HG02759 (cell line): ENCODE measurements at regions not wholly inside any gene's neighbourhood (a gene's known extent, or its start where the extent isn't known, plus 50 kb on each side); places are given as distances from the start of the nearest gene placed in this dataset.
"Not testable (repeated sequence)": the region's sequence is repeated elsewhere in the genome, so short reads cannot be mapped to it uniquely, and the experiment has no call there.

Source experiments
- ATAC-seq: cut with Tn5 transposase; IDR thresholded peaks from one replicate; pipeline ENCODE4 v1.9.1; 2021; ENCODE audit warnings: mild to moderate bottlenecking, moderate library complexity; ENCODE audit not compliant: unreplicated experiment

- no peak for ATAC-seq
These were observed 203.9 kb downstream of the RHOU start for GRCh38 chr1:228939001-228939691.

- ATAC-seq: no peak
These were observed 204.7 kb downstream of the RHOU start for GRCh38 chr1:228939881-228940392.

- ATAC-seq: no peak
These were observed 205.2 kb downstream of the RHOU start for GRCh38 chr1:228940526-228940925.

DNA sequence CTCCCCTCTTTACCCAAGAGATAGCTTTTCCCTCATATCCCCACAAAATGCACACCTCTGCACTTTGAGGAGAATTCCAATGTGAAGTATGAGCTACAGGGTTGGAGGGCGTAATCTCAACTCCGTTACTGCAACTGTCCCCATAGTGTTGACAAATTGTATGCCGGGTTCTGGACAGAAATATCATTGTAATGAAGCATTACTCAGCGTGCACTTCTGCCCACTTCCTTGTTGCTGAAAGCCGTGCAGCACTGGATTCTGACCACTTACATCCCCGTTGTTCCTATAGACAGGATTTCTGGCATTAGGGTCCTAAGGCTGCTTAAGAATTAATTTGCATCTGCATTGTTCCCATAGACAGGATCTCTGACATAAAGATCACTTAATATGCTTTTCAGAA, 205.6 kb downstream of the RHOU start:
- ATAC-seq: no peak

DNA sequence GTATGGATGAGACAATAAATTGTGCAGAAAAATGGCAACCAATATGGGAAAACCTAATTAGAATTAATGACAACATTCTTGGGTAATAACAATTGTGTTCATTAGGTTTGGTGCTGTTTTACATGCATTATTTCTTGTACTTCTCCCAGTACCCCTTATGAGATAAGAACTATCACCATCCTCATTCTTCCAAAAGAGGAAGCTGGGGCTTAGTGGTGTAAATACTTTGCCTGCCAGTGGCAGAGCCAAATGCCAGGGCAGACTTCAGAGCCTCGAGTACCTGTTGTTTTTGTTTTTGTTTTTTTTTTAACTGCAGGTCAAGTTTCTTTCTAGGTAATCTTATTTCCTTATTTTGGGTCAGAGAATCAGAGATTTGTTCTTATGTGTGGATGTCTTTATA, 206.4 kb downstream of the RHOU start:
- no peak for ATAC-seq

DNA sequence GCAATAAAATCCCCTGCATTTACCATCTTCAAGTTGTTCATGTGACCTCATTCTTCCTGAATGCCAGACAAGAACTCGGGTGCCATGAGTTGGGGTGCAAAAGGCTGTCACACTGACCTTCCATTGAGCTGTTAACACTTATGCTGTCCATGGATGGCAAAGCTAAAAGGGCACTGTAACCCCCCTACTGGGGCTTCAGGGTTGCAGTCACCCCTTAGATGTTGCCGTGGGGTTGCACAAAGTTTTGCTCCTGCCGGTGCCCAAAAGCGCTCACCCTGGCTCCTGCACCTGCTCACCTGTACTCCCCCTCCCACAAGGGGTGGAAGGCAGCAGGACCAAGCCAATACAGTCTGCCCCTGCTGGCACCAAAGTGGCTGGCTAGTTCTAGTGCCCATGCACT, 208.2 kb downstream of the RHOU start:
- no peak for ATAC-seq

GRCh38 chr1:228944296-228944695, 209.0 kb downstream of the RHOU start:
- ATAC-seq: no peak

DNA sequence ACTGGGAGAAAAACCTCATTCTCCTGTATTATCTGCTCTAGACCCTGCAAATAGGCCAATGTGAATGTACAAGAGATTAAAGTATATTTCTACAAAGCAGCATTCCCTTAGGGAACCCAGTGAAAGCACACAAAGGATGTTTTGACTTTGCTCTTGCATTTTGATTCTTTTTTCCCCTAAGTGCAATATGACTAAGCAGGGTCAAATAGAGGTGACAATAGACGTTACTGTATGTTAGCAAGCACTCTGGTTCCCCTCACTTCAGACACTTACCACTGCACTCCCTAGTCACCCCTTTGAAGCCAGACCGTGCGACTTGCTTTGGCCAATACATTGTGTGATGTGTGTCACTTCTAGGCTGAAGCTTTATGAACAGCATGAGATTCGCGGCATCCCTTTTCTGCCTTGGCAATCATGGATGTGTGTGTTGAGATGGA, 209.7 kb downstream of the RHOU start:
- no peak for ATAC-seq

DNA sequence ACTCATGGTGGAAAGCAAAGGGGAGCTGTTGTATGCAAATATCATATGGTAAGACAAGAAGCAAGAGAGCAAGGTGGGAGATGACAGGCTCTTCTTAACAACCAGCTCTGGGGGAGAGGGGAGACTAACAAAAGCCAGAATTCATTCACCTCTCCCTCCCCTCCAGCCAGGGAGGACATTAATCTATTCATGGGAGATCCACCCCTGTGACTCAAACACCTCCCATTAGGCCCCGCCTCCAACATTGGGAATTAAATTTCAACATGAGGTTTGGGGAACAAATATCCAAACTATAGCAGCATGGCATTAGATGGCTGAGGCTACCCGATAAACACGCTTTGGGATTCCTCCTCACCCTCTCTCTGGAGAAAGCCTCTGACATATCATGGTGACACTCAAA, 210.6 kb downstream of the RHOU start:
- no peak for ATAC-seq

DNA sequence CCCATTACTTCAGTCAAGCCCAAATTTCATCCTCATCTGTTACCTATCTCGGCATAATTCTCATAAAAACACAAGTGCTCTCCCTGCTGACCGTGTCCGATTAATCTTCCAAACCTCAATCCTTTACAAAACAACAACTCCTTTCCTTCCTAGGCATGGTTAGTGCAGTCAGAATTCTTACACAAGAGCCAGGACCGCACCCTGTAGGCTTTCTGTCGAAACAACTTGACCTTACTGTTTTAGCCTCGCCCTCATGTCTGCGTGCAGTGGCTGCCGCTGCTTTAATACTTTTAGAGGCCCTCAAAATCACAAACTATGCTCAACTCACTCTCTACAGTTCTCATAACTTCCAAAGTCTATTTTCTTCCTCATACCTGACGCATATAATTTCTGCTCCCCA, 214.3 kb downstream of the RHOU start:
- not testable (repeated sequence) for ATAC-seq

GRCh38 chr1:228953207-228953606, 217.9 kb downstream of the RHOU start:
- ATAC-seq: no peak

- ATAC-seq: not testable (repeated sequence)
These were observed 218.5 kb downstream of the RHOU start for GRCh38 chr1:228953808-228954207.

DNA sequence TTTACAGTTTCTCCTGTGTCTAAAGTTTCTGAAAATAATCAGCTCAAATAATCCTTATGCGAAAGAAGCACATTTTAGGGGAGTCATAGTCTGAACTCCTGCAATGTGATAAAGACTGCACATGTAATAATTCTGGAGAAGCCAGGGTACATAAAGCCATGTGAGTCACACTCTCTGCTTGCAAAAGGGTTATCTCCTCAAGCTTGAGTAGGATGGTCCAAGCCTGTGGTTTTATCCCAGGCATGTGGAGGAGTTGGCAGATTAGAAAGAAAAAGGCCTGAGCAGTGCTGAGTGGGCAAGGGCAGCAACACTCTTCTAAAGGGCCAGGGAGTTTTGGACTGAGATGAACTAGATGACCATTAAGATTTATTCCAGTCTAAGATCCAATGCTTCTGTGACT, 220.4 kb downstream of the RHOU start:
- no peak for ATAC-seq

GRCh38 chr1:228956864-228957263, 221.6 kb downstream of the RHOU start:
- no peak for ATAC-seq

GRCh38 chr1:228957535-228957934, 222.3 kb downstream of the RHOU start:
- ATAC-seq: no peak

DNA sequence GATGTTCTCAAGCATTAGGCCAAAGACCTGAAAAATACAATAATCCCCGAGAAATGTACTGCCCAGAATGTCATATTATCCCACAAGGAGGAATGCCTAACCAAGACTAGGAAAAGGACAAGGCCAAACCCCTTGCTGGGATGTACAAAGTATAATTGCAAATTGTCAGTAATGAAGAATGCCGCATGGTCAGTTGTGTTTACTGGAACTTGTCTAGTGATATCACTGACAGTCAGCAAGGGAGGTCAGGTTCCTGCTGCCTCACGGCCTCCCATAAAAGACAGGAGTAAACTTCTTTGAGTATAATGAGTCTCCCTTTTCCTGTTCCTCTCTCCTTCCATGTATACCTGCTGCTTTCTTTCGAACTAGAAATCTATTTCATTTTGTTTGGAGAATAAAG, 222.8 kb downstream of the RHOU start:
- no peak for ATAC-seq

GRCh38 chr1:228958741-228959140, 223.5 kb downstream of the RHOU start:
- no peak for ATAC-seq

- ATAC-seq: no peak
These were observed 225.4 kb downstream of the RHOU start for GRCh38 chr1:228960705-228961104.

GRCh38 chr1:228961511-228961910, 226.2 kb downstream of the RHOU start:
- ATAC-seq: no peak

GRCh38 chr1:228963795-228964177, 228.5 kb downstream of the RHOU start:
- no peak for ATAC-seq

DNA sequence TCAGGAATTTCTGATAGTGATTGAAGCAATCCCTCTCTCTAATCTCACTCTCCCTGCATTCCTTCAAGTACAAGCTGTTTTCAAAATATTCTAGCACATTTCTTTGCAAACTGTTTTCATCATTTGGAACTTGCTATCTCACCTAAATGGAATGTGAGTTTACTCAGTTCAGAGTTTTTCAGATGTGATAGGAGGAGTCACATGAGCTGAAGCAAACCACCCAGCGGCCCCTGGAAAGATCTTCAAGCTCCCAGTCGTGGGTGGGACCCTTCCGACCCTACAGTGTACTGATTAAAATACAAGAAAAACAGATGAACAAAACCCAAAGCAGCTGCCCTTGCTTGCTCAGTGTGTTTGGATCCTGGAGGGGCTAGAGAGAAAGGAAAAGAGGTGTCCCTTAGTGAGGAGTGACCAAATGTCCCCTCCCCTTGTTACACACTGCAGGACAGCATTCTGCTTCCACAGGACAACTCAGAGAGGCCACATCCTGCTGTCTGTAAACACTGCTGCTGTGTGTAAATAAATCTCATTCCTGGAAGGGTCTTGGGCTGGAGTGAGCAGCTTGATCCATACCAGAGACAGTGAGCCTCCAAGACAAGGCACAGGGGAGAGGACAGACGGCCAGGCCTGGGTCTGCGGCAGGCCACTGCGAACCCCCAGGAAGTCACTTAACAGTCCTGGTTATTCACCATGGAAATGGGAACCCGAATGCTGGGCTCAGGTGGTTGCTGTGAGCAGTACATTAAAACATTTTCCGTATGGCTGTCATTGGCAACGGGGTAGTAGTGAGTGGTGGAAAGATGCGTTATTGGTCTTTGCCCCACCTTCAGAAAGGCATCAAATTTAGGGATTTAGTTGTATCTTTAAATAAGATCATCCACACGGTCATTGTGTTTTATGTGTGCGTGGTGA, 229.2 kb downstream of the RHOU start:
- ATAC-seq: no peak
